LNCaP clone FGC (cell line): ENCODE measurements at regions not wholly inside any gene's neighbourhood (a gene's known extent, or its start where the extent isn't known, plus 50 kb on each side); places are given as distances from the start of the nearest gene placed in this dataset.

Source experiments
- DNase-seq: peaks from one replicate; pipeline ENCODE4 v3.0.0-alpha.2; 2011; ENCODE audit warnings: low read depth
- H3K4me3 ChIP-seq: 2 replicates; pipeline ENCODE4 v1.5.1; 2011; ENCODE audit warnings: mild to moderate bottlenecking, low read depth, low read length, control low read depth
- TF ChIP-seq, protein P1 (sequence below): IDR thresholded peaks from 2 replicates; pipeline ENCODE4 v1.5.1; 2012; ENCODE audit warnings: mild to moderate bottlenecking; ENCODE audit not compliant: control insufficient read depth, insufficient read depth; ENCODE audit errors: extremely low read depth

DNA sequence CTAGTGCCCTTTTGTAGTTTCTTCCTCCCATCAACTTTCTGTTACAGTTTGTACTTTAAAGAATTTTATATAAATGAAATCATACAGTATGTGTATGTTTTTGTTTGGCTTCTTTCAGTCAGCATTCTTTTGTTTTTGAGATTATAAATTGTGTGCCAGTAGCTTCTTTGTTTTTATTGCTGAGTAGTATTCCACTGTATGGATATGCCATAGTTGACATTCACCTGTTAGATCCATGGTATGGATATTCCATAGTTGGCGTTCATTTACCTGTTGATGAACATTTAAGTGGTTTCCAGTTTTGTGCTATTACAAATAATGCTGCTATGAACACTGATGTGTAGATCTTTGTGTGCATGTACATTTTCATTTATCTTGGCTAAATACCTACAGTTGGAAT lies 70.8 kb upstream of the SYPL1 start:
- no peak for DNase-seq
- TF ChIP-seq, protein P1, sequence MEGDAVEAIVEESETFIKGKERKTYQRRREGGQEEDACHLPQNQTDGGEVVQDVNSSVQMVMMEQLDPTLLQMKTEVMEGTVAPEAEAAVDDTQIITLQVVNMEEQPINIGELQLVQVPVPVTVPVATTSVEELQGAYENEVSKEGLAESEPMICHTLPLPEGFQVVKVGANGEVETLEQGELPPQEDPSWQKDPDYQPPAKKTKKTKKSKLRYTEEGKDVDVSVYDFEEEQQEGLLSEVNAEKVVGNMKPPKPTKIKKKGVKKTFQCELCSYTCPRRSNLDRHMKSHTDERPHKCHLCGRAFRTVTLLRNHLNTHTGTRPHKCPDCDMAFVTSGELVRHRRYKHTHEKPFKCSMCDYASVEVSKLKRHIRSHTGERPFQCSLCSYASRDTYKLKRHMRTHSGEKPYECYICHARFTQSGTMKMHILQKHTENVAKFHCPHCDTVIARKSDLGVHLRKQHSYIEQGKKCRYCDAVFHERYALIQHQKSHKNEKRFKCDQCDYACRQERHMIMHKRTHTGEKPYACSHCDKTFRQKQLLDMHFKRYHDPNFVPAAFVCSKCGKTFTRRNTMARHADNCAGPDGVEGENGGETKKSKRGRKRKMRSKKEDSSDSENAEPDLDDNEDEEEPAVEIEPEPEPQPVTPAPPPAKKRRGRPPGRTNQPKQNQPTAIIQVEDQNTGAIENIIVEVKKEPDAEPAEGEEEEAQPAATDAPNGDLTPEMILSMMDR, result no peak

DNA sequence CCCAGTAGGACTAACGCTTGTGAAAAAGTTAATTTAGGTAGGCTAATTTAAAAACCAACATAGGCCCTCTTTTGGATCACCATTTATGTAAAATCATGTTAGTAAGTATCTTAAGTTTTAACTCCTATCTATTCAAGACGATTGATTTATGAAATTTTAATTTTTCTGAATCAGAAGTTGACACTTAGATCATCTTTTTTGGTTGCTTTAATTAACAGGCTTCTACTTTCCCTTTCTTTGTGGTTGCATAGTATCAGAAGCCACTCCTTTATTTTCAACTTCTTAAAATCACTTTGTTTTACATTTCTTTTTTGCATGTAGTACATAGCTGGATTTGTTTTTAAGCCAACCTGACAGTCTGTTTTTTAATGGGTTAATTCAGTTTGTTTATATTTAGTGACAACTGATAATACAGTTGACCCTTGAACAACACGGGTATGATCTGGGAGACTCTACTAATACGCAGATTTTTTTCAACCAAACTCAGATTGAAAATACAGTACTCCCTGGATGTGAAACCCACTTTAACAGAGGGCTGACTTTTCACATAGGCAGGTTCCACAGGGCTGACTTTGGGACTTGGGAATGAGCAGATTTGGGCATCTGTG lies 69.7 kb upstream of the SYPL1 start:
- TF ChIP-seq, protein P1, result no peak
- no peak overlapping the region for H3K4me3 ChIP-seq
- DNase-seq, result no peak

More for the DNA sequence above, 70.8 kb upstream of the SYPL1 start:
- H3K4me3 ChIP-seq, result no peak overlapping the region

DNA sequence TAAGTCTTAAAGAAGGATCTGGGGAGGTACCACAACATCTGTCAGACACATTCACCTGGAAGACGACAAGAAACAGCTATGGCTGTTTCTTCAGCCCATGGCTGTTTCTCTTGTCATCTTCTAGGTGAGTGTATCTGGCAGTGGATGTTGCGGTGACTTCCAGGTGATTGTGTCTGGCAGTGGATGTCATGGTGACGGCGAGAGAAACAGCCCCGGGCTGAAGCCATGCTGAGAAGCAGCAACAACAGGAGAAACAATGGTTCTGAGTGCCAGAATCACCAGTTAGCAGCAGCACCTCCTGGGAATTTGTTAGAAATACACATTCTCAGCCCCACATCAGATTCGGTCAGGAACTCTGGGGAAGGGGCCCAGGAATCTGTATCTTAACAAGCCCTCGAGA lies 68.6 kb upstream of the SYPL1 start:
- no peak for DNase-seq
- TF ChIP-seq, protein P1, result no peak
- no peak overlapping the region for H3K4me3 ChIP-seq

DNA sequence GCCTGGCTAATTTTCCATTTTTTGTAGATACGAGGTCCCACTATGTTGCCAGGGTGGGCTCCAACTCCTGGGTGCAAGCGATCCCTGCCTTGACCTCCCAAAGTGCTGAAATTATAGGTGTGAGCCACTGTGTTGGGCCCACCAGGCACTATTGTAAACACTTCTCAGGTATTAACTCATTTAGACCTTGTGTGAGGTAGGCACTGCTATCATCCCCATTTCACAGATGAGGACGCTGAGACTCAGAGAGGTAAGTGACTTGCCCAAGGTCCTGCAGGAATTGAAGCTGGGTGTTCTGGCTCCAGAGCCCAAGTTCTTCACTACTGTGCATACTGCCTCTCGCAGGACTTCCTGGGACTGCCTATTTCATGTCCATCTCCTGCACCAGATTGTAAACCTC lies 67.1 kb upstream of the SYPL1 start:
- TF ChIP-seq, protein P1, result no peak
- no peak for DNase-seq
- no peak overlapping the region for H3K4me3 ChIP-seq

DNA sequence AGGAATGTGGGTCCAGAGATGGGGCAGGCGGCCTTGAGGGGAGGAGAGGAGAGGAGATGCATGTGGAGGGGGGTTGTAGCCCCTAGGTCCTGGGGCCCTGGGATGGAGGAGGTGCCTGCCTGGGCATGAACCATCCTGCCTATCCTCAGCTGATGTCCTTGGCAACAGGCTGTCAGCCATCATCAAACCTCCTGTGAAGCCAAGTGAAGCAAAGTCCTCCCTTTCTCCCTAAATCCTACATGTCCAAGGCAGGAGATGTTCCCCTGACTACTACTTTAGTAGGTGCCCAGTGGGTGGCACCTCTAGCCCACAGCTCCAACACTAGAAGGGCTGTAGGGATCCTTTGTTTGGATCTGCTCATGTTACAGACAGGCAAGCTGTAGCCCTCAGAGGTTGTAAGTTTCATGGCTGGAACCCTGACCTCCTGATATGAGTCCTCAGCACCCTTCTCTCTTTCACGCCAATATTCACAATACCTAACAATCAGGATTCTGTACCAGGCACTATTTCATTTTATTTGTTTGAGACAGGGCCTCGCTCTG lies 66.6 kb upstream of the SYPL1 start:
- TF ChIP-seq, protein P1, result peak; percentile 81
- DNase-seq, result peak; percentile 54
- no peak overlapping the region for H3K4me3 ChIP-seq

DNA sequence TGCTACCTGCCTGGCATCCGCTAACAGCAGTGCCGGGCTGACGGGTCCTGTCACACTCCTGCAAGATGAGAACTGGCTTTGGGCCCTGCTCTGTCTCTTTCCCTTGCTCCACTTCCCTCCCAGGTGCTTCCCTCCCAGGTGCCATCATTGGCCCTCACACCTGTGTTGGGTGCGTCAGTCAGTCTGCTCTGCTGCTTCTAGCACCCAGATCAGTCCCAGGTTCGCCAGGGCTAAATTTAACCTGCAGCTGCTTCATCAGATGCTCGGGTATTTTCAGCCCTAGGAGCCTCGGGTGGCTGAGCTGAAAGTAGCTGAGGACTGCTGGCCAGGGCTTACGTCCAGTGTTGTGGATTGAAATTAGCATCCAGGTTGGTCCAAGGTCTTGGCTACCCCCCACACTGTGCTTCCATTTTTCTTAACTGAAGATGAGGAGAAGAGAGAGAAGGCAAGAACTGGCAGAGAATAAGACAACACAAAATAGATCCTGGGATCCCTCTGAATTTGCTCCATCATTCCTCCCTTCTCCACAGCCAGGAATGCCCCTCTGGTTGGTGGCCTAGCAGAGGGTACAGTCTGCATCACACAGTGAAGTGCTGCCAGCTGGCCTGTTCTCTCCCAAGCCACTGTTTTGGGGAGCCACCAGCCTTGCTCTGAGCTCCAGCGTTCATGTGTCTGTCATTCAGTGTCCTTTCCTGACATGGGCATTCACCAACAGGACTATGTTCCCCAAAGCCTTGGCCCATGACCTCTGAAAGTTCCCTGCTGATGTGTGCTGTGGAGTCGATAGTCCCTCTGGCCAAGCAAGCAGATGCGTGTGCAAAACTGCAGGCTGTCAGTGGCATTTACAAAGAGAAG lies 65.9 kb upstream of the SYPL1 start:
- no peak for DNase-seq
- H3K4me3 ChIP-seq, result no peak overlapping the region
- TF ChIP-seq, protein P1, result no peak
